ENCODE measurements at regions not wholly inside any gene's neighbourhood (a gene's known extent, or its start where the extent isn't known, plus 50 kb on each side); places are given as distances from the start of the nearest gene placed in this dataset.

- no peak overlapping the region for H3K27ac Mint-ChIP-seq
- ATAC-seq, result peak; percentile 10
- no peak for DNase-seq (ENCODE audit: low spot score)
- Histone ChIP-seq H3K79me2 (replicated peaks; ENCODE audit: insufficient read depth) (no peaks in the 10 kb centered on the region), H3K4me2 (peak overlapping the region; percentile 92), H4K20me1 (replicated peaks; ENCODE audit: insufficient read depth) (no peaks in the 10 kb centered on the region), H3K27ac (ENCODE audit: low read depth) (no peak overlapping the region), H3K4me3 (peak overlapping the region; percentile 66), H3K27me3 (ENCODE audit: insufficient read depth) (peaks cover 20% of the 10 kb centered on the region), H3K4me1 (ENCODE audit: insufficient read depth) (peaks cover 33% of the 10 kb centered on the region), H2AFZ (peak overlapping the region; percentile 94), H3K9me2 (ENCODE audit: insufficient read depth) (no peaks in the 10 kb centered on the region), H3K36me3 (ENCODE audit: insufficient read depth) (no peaks in the 10 kb centered on the region), H3F3A (replicated peaks; ENCODE audit: low read depth) (0 out of 2 replicates have a peak, but pooled peaks cover 3% of the 10 kb centered on the region)
- H3K9me3 Mint-ChIP-seq, result no peaks in the 10 kb centered on the region; the same call in 2 of the 3 replicates
- H3K36me3 Mint-ChIP-seq (ENCODE audit: low read depth), result no peaks in the 10 kb centered on the region
- TF ChIP-seq ZNF114 (CRISPR knock-in tag; IDR thresholded peaks at IDR 0.05), result no peak
- TF ChIP-seq, protein P1, sequence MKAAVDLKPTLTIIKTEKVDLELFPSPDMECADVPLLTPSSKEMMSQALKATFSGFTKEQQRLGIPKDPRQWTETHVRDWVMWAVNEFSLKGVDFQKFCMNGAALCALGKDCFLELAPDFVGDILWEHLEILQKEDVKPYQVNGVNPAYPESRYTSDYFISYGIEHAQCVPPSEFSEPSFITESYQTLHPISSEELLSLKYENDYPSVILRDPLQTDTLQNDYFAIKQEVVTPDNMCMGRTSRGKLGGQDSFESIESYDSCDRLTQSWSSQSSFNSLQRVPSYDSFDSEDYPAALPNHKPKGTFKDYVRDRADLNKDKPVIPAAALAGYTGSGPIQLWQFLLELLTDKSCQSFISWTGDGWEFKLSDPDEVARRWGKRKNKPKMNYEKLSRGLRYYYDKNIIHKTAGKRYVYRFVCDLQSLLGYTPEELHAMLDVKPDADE (IDR thresholded peaks at IDR 0.05), result no peak
- no peak for TF ChIP-seq POLR2AphosphoS5 (IDR thresholded peaks at IDR 0.05; ENCODE audit: low read depth)
- no peak for TF ChIP-seq STAT1 (IDR thresholded peaks at IDR 0.05; ENCODE audit: unreplicated experiment)
- TF ChIP-seq CREB1 (CRISPR knock-in tag; IDR thresholded peaks at IDR 0.05; ENCODE audit: low read depth), result no peak
- TF ChIP-seq ZNF462 (CRISPR knock-in tag; IDR thresholded peaks at IDR 0.05), result no peak
- TF ChIP-seq, protein P2, sequence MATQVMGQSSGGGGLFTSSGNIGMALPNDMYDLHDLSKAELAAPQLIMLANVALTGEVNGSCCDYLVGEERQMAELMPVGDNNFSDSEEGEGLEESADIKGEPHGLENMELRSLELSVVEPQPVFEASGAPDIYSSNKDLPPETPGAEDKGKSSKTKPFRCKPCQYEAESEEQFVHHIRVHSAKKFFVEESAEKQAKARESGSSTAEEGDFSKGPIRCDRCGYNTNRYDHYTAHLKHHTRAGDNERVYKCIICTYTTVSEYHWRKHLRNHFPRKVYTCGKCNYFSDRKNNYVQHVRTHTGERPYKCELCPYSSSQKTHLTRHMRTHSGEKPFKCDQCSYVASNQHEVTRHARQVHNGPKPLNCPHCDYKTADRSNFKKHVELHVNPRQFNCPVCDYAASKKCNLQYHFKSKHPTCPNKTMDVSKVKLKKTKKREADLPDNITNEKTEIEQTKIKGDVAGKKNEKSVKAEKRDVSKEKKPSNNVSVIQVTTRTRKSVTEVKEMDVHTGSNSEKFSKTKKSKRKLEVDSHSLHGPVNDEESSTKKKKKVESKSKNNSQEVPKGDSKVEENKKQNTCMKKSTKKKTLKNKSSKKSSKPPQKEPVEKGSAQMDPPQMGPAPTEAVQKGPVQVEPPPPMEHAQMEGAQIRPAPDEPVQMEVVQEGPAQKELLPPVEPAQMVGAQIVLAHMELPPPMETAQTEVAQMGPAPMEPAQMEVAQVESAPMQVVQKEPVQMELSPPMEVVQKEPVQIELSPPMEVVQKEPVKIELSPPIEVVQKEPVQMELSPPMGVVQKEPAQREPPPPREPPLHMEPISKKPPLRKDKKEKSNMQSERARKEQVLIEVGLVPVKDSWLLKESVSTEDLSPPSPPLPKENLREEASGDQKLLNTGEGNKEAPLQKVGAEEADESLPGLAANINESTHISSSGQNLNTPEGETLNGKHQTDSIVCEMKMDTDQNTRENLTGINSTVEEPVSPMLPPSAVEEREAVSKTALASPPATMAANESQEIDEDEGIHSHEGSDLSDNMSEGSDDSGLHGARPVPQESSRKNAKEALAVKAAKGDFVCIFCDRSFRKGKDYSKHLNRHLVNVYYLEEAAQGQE (IDR thresholded peaks at IDR 0.05; ENCODE audit: unreplicated experiment), result no peak
- TF ChIP-seq EZH2phosphoT487 (IDR thresholded peaks at IDR 0.05; ENCODE audit: unreplicated experiment), result no peak
- TF ChIP-seq CTCF (conservative IDR thresholded peaks at IDR 0.05; ENCODE audit: low read depth in 2 of 2), result no peak
- no peak for TF ChIP-seq NANOG (IDR thresholded peaks at IDR 0.05; ENCODE audit: borderline replicate concordance)
- TF ChIP-seq EZH2 (IDR thresholded peaks at IDR 0.05; ENCODE audit: low read depth, unreplicated experiment), result no peak
- no peak for TF ChIP-seq JUNB (IDR thresholded peaks at IDR 0.05; ENCODE audit: unreplicated experiment)
- TF ChIP-seq ZNF331 (CRISPR knock-in tag; IDR thresholded peaks at IDR 0.05; ENCODE audit: low read depth), result no peak
- peaks cover 23% of the 10 kb centered on the region for H3K27me3 Mint-ChIP-seq (ENCODE audit: insufficient read depth, low read depth, poor library complexity)
- H3K4me3 Mint-ChIP-seq, result peak overlapping the region; percentile 72
- peaks cover 32% of the 10 kb centered on the region for H3K4me1 Mint-ChIP-seq
Observed at GRCh38 chr12:107581619-107582015, 104.0 kb upstream of the PWP1 start.

Data from GM23338 (cell line).